B cell (primary cell): ENCODE measurements at regions not wholly inside any gene's neighbourhood (a gene's known extent, or its start where the extent isn't known, plus 50 kb on each side); places are given as distances from the start of the nearest gene placed in this dataset.

Experiments
- CTCF ChIP-seq: fragments of 200-600 bp; IDR thresholded peaks from one replicate; pipeline ENCODE4 v1.8.0; 2022; ENCODE audit warnings: antibody characterized with exemption, mild to moderate bottlenecking
- EZH2 ChIP-seq: IDR thresholded peaks from 2 replicates; pipeline ENCODE4 v1.6.1; 2012; ENCODE audit warnings: borderline replicate concordance, low read depth, mild to moderate bottlenecking, moderate library complexity, low read length; ENCODE audit not compliant: insufficient read depth, poor library complexity, severe bottlenecking

- TF ChIP-seq CTCF (no peak), EZH2 (no peak)
Observed at GRCh38 chr12:75913502-75914351, 117.8 kb downstream of the PHLDA1 start.
